HG03139 (cell line): ENCODE measurements at regions not wholly inside any gene's neighbourhood (a gene's known extent, or its start where the extent isn't known, plus 50 kb on each side); places are given as distances from the start of the nearest gene placed in this dataset.
"Not testable (repeated sequence)": the region's sequence is repeated elsewhere in the genome, so short reads cannot be mapped to it uniquely, and the experiment has no call there.

Source experiments
- ATAC-seq: cut with Tn5 transposase; IDR thresholded peaks from one replicate; pipeline ENCODE4 v1.9.1; 2021; ENCODE audit not compliant: unreplicated experiment

- ATAC-seq, result no peak
Measured at GRCh38 chr2:47964277-47964676, 58.0 kb upstream of the FBXO11 start.

DNA sequence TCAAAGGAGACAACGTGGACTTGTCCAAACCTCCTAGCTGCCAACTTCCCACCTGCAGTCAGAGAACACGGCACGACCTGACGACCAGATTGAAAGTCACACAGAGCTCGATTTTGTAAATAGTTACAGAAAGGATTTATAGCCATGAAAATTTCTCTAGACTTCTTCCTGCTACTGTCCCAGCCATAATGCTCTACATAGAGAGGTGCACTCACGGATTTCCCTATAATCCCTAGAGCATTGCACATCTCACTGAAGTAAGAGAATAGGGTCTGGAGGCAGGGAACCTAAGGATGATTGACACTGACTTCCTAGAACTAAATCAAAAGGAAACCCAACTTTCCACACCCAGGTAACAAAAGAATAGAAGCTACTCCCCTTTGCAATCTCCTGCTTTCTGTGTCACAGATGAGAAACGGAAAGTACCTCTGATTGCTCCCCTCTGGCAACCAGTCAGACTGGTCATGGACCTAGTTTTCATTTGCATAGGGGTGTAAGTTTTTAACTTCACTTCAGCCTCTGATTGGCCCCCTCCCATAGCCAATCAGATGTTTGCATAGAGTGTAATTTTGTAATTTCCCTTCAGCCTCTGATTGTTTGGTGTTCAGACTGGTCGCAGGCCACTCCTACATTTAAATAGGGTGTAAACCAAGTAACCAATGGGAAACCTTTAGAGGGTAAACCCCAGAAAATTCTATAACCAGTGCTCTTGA is 58.6 kb upstream of the FBXO11 start:
- ATAC-seq, result no peak

GRCh38 chr2:47976728-47977127 is 70.4 kb upstream of the FBXO11 start:
- not testable (repeated sequence) for ATAC-seq

GRCh38 chr2:47984041-47984440 is 77.7 kb upstream of the FBXO11 start:
- no peak for ATAC-seq

GRCh38 chr2:47990503-47990902 is 84.2 kb upstream of the FBXO11 start:
- ATAC-seq, result no peak

- no peak for ATAC-seq
Measured at GRCh38 chr2:47992671-47993070, 86.4 kb upstream of the FBXO11 start.

DNA sequence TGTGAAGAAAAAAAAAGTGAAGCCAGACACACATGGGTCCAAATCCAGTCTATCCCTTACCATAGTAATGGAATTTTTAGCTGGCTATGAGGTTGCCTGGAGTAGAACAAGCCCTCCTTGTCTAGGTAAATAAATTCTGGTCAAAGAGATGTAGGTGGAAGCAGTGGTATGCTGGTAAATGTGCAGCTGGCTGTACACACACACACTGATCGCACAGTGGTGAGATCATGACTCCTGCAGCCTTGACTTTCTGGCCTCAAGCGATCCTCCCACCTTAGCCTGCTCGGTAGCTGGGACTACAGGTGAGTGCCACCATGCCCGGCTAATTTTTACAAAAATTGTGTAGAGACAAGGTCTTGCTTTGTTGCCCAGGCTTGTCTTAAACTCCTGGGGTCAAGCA is 90.5 kb upstream of the FBXO11 start:
- ATAC-seq, result no peak

DNA sequence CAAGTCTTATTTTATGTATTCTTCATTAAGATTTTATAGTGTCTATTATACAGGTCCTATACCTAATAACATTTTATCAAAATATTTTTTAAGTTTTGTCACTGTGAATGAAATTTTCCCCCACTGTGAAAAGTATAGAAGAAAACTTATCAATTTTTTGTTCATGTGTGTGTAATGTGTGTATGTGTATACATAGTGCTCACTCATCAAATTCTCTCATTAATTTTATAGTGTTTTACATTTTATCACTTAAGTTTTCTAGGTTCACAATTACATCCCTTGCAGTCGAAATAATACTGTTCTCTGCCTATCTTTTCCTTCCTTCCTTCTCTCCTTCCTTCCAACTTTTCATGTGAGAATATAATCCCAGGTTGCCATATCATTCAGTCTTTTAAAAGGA is 93.2 kb upstream of the FBXO11 start:
- ATAC-seq, result no peak

GRCh38 chr2:48001498-48001897 is 95.2 kb upstream of the FBXO11 start:
- no peak for ATAC-seq

- ATAC-seq, result no peak
Measured at GRCh38 chr2:48006094-48006493, 99.8 kb upstream of the FBXO11 start.

DNA sequence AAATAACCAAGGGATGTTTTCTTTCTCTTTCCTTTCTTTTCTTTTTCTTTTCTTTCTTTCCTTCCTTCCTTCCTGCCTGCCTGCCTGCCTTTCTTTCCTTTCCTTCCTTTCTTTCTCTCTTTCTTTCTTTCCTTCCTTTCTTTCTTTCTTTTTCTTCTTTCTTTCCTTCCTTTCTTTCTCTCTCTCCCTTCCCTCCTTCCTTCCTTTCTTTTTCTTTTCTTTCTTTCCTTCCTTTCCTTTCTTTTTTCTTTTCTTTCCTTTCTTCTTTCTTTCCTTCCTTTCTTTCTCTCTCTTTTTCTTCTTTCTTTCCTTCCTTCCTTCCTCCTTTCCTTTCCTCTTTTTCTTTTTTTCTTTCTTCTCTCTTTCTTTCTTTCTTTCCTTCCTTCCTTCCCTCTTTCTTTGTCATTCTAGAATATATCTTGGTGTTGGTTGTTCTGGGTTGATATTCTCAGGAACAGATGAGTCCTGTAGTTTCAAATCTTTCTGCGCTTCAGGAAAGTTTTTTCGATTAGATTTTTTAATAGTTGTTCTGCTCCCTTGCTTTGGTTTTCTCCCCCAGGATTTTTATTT is 101.5 kb upstream of the FBXO11 start:
- ATAC-seq, result no peak

GRCh38 chr2:48009256-48009655 is 103.0 kb upstream of the FBXO11 start:
- no peak for ATAC-seq

DNA sequence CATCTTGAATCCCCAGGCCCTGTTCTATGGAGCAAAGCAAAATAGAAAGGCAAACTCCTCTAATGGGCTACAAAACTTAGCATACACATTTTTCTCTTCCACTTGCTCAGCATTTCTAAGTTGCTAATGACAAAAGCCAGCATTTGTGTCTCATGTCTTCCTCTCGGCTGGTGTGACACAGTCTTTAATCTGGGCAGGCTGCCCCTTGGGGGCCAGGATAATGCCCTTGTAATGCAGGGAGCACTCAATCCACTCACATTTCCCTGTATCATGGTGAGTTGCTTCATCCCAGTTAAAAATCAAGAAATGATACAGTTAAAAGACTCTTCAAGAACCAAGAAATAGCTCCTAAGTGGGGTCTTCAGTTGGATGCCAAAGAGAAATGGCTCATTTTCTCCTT is 109.1 kb upstream of the FBXO11 start:
- ATAC-seq, result no peak

GRCh38 chr2:48016225-48017019 is 110.1 kb upstream of the FBXO11 start:
- no peak for ATAC-seq

DNA sequence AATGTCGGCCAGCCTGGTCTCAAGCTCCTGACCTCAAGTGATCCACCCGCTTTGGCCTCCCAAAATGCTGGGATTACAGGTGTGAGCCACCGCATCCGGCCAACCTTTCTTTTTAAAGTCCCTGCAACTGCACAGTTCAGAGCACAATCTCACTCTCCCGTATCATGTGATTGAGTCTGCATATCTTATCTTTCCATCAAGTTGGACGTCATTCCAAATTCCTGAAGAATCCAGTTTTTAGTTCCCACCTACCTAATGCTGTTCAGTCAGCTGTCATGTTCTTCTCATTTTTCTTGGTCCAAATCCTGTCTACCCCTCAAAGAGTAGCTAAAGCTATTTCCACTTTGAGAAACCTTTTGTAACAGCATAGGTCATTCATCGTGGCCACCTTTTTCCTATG is 110.8 kb upstream of the FBXO11 start:
- ATAC-seq, result no peak

DNA sequence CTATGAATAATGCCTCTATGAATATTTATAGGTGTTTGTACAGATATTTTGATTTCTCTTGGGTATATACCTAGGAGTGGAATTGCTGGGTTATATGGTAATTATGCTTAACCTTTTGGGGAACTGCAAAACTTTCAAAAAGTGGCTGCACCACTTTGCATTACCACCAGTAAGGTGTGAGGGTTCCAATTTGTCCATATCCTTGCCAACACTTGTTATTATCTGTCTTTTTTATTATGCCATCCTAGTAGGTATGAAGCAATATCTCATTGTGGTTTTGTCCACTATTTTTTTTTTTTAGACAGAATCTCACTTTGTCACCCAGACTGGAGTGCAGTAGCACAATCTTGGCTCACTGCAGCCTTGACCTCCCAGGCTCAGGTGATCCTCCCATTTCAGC is 112.2 kb upstream of the FBXO11 start:
- ATAC-seq, result no peak

GRCh38 chr2:48026865-48027264 is 120.6 kb upstream of the FBXO11 start:
- ATAC-seq, result no peak

- no peak for ATAC-seq
Measured at GRCh38 chr2:48032765-48033164, 126.5 kb upstream of the FBXO11 start.

DNA sequence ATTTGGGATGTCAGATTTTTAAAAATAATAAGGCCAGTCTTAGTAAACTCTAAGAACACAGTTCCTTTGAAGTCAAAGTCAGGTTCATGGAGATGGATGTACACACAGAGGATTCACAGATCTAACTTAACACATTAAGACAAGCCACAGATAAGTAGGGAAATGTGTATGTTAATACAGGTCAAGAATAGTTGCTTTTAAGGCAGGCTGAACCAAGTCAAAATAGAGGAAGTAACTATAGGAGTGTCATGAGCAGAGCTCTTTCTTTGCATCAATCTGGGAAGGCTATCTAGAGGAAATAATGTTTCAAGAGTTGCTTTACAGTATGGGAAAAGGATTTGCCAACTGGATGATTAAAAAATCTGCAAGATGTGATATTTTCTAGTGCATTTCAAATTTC is 128.0 kb upstream of the FBXO11 start:
- ATAC-seq, result no peak

- ATAC-seq, result no peak
Measured at GRCh38 chr2:48036312-48036711, 130.0 kb upstream of the FBXO11 start.

GRCh38 chr2:48039209-48039990 is 133.1 kb upstream of the FBXO11 start:
- ATAC-seq, result no peak
